Breast epithelium (tissue), 4 donors: ENCODE measurements at regions not wholly inside any gene's neighbourhood (a gene's known extent, or its start where the extent isn't known, plus 50 kb on each side); places are given as distances from the start of the nearest gene placed in this dataset.

Experiments
- DNase-seq, 2 donors: peaks; one replicate each; pipeline ENCODE4 v3.0.0-alpha.2; 2019; ENCODE audit warnings: low spot score in 2 of 2
- H3K27ac ChIP-seq, 2 donors: fragments of 200-600 bp; sonication (generic) in 1 of 2; one replicate each; pipeline ENCODE4 v1.5.1; 2016 to 2019; ENCODE audit warnings: mild to moderate bottlenecking in 1 of 2
- H3K27me3 ChIP-seq, 2 donors: fragments of 200-600 bp; sonication (generic) in 1 of 2; one replicate each; pipeline versions ENCODE4 v1.5.1 to v1.6.0; 2017 to 2019; ENCODE audit warnings: control low read depth in 1 of 2, mild to moderate bottlenecking in 1 of 2
- H3K36me3 ChIP-seq: fragments of 200-600 bp; one replicate; pipeline ENCODE4 v1.5.1; 2019
- H3K4me1 ChIP-seq, 2 donors: fragments of 200-600 bp; sonication (generic); one replicate each; pipeline ENCODE4 v1.5.1; 2016 to 2019; ENCODE audit warnings: control low read depth in 1 of 2
- H3K4me3 ChIP-seq, 3 donors: fragments of 200-600 bp; sonication (generic); 1 replicate in 2 of 3; 2 replicates in 1 of 3; pipeline ENCODE4 v1.5.1; 2016 to 2019; ENCODE audit warnings: mild to moderate bottlenecking in 3 of 3, moderate library complexity in 2 of 3
- H3K9me3 ChIP-seq, 2 donors: fragments of 200-600 bp; sonication (generic) in 1 of 2; one replicate each; pipeline ENCODE4 v1.5.1; 2016 to 2019; ENCODE audit warnings: control low read depth in 1 of 2
- POLR2A ChIP-seq: fragments of 450-650 bp; IDR thresholded peaks from one replicate; pipeline ENCODE4 v1.6.1; 2016; ENCODE audit warnings: antibody characterized with exemption, mild to moderate bottlenecking, moderate library complexity
- POLR2AphosphoS5 ChIP-seq, 3 donors: sonication (generic); formaldehyde crosslinking; IDR thresholded peaks; one replicate each; pipeline ENCODE4 v1.6.1; 2017; ENCODE audit warnings: antibody characterized with exemption in 3 of 3
- intact Hi-C: fragments of 100-400 bp; cut with DNase I; formaldehyde crosslinking; loops from one replicate; pipeline ENCODE4 v1.15.1; 2023; ENCODE audit warnings: low total_unique reads
- TF ChIP-seq, protein P1 (sequence below), 3 donors: fragments of 450-650 bp; IDR thresholded peaks; one replicate each; pipeline ENCODE4 v1.5.1; 2016 to 2017; ENCODE audit warnings: antibody characterized with exemption in 3 of 3, mild to moderate bottlenecking in 3 of 3, moderate library complexity in 3 of 3

DNA sequence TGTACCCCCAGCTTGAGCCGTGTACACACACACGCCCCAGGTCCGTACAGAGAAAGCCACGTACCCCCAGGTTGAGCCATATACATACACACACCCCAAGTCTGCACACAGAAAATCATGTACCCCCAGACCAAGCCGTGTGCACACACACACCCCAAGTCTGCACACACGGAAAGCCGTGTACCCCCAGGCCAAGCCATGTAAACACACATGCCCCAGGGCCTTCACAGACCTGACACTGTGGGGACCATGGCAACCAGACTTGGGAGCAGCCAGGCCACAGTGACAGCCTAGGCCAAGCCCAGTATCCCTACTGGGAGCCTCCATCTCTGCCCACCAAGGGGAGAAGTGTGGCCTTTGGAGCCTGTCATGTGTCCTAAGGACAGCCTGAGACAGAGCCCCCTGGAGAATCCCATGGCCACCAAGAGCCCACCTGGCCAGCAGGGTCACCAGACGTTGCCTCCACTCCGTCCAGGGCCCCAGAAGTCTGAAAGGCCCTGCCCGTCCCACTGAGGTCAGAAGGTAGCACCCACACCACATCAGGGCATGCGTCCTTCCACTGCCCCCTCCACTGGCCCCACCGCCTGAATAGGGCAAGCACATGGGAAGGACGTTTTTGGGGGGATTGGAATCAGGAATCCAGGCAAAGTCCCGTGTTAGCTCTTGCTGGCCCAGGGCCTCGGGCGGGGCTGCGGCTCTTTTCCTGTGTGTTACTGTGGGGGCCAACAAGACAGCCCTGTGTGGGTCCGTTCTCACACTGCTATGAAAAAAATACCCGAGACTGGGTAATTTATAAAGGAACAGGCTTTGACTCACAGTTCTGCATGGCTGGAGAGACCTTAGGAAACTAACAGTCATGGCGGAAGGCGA, 636.7 kb downstream of the TBC1D22A start:
- DNase-seq: no peak
- TF ChIP-seq POLR2A (no peak), POLR2AphosphoS5 (IDR thresholded peaks at IDR 0.05) (no peak)
- TF ChIP-seq, protein P1, sequence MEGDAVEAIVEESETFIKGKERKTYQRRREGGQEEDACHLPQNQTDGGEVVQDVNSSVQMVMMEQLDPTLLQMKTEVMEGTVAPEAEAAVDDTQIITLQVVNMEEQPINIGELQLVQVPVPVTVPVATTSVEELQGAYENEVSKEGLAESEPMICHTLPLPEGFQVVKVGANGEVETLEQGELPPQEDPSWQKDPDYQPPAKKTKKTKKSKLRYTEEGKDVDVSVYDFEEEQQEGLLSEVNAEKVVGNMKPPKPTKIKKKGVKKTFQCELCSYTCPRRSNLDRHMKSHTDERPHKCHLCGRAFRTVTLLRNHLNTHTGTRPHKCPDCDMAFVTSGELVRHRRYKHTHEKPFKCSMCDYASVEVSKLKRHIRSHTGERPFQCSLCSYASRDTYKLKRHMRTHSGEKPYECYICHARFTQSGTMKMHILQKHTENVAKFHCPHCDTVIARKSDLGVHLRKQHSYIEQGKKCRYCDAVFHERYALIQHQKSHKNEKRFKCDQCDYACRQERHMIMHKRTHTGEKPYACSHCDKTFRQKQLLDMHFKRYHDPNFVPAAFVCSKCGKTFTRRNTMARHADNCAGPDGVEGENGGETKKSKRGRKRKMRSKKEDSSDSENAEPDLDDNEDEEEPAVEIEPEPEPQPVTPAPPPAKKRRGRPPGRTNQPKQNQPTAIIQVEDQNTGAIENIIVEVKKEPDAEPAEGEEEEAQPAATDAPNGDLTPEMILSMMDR (IDR thresholded peaks at IDR 0.05): no peak
- Histone ChIP-seq H3K27me3 (peaks cover 0 to 5% of the 10 kb centered on the region in 2 donors), H3K9me3 (no peaks in the 10 kb centered on the region), H3K36me3 (no peaks in the 10 kb centered on the region), H3K4me1 (no peaks in the 10 kb centered on the region), H3K27ac (no peak overlapping the region), H3K4me3 (no peak overlapping the region)
- intact Hi-C loops: loop anchor here (10.0 kb wide), 1 partner anchor 1404 kb away; no protein-coding TSS in a partner anchor

DNA sequence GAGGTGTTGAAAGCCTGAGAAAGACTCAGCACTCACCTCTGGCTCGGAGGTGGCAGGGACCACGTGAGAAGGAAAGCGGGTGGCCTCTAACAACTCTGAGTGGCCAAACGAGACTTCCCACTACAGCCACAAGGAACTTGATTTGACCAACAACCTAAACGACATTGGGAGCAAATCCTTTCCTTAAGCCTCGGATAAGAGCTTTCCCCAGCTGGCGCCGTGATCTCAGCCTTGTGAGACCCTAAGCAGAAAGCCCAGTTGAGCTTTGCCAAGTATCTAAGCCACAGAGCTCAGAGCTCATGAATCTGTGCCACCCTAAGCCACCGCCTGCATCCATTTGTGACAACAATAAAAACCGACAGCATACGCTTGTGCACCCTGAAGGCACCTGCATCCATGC, 636.0 kb downstream of the TBC1D22A start:
- Histone ChIP-seq H3K4me3 (no peak overlapping the region), H3K27me3 (peaks cover 0 to 7% of the 10 kb centered on the region in 2 donors), H3K27ac (no peak overlapping the region), H3K36me3 (no peaks in the 10 kb centered on the region), H3K4me1 (no peaks in the 10 kb centered on the region), H3K9me3 (no peaks in the 10 kb centered on the region)
- intact Hi-C loops: loop anchor here (10.0 kb wide), 1 partner anchor 1404 kb away; no protein-coding TSS in a partner anchor
- TF ChIP-seq POLR2AphosphoS5 (IDR thresholded peaks at IDR 0.05) (no peak), POLR2A (no peak)
- TF ChIP-seq, protein P1 (IDR thresholded peaks at IDR 0.05): no peak
- no peak for DNase-seq

DNA sequence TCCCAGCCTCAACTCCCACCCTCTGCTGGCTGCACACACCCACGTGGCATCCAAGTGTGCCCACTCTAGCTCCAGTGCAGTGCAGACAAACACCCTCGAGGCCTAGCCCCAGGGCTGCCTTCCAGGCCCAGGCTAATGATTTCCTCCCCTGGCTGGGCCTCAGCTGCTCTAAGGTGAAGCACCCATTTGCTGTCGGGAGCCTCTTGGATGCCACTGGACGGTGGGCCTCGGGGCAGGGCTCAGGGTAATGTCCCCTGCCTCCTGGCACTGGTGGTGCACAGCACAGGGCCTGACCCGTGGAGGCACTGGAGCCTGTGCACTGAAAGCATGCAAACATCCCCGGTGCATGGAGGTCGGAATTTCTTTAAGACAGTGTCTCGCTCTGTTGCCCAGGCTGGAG, 635.2 kb downstream of the TBC1D22A start:
- intact Hi-C loops: loop anchor here (10.0 kb wide), 1 partner anchor 1403 kb away; no protein-coding TSS in a partner anchor
- Histone ChIP-seq H3K4me3 (no peak overlapping the region), H3K27me3 (peaks cover 0 to 13% of the 10 kb centered on the region in 2 donors), H3K4me1 (no peaks in the 10 kb centered on the region), H3K36me3 (no peaks in the 10 kb centered on the region), H3K9me3 (no peaks in the 10 kb centered on the region), H3K27ac (no peak overlapping the region)
- peak in 1 of 2 donors; percentile 31 for DNase-seq
- TF ChIP-seq, protein P1 (IDR thresholded peaks at IDR 0.05): no peak
- TF ChIP-seq POLR2AphosphoS5 (IDR thresholded peaks at IDR 0.05) (no peak), POLR2A (no peak)

DNA sequence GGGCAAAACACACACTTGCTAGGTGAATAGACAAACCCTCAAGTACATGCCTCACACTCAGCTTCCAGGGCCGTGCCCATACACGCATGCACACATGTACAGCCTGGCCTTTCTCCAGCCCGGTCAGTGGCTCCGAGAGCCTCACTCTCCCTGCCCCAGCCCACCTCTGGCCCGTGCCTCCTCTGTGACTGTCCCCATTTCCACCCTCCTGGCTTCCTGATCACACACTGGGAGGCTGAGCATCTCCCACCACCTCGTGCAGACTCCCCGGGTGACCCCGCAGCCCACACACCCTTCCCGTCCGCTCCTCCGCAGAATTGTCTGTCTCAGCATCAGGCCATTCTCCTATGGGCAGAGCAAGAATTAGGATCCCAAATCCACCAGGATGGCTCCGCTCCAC, 634.1 kb downstream of the TBC1D22A start:
- H3K4me3 ChIP-seq: no peak overlapping the region
- TF ChIP-seq POLR2A (no peak), POLR2AphosphoS5 (IDR thresholded peaks at IDR 0.05) (no peak)
- TF ChIP-seq, protein P1 (IDR thresholded peaks at IDR 0.05): no peak
- intact Hi-C loops: loop anchor here (10.0 kb wide), 1 partner anchor 1402 kb away; no protein-coding TSS in a partner anchor
- DNase-seq: no peak
- H3K27me3 ChIP-seq: peaks cover 0 to 8% of the 10 kb centered on the region in 2 donors
- no peaks in the 10 kb centered on the region for H3K36me3 ChIP-seq
- H3K9me3 ChIP-seq: no peaks in the 10 kb centered on the region
- no peaks in the 10 kb centered on the region for H3K4me1 ChIP-seq
- H3K27ac ChIP-seq: no peak overlapping the region

DNA sequence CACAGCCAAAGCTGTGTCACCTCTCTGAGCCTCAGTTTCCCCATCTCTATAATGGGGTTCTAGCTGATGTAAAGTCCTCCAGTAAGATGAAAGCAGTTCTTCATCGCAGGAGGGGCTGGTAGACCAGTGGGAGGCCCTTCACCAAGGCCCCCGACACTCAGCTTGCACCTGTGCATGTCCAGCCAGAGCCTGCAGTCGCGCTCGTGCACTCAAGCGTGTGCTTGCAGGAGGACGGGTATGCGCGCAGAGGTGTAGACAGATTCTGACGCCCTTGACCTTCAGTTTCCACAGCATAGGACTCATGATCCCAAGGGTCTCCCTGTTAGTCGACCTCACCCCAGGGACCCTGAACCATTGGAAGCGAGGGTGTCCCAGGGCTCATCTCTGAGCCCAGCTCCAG, 633.7 kb downstream of the TBC1D22A start:
- intact Hi-C loops: loop anchor here (10.0 kb wide), 1 partner anchor 1401 kb away; no protein-coding TSS in a partner anchor
- H3K9me3 ChIP-seq: no peaks in the 10 kb centered on the region
- no peak overlapping the region for H3K27ac ChIP-seq
- no peak overlapping the region for H3K4me3 ChIP-seq
- TF ChIP-seq POLR2A (no peak), POLR2AphosphoS5 (IDR thresholded peaks at IDR 0.05) (no peak)
- TF ChIP-seq, protein P1 (IDR thresholded peaks at IDR 0.05): no peak
- H3K27me3 ChIP-seq: peaks cover 0 to 8% of the 10 kb centered on the region in 2 donors
- no peaks in the 10 kb centered on the region for H3K36me3 ChIP-seq
- no peak for DNase-seq
- H3K4me1 ChIP-seq: no peaks in the 10 kb centered on the region
